CD4-positive, alpha-beta memory T cell (primary cell): ENCODE measurements at regions not wholly inside any gene's neighbourhood (a gene's known extent, or its start where the extent isn't known, plus 50 kb on each side); places are given as distances from the start of the nearest gene placed in this dataset.

Source experiments
- CTCF ChIA-PET: fragments of 350-600 bp; sonication (Branson Sonifier 250); formaldehyde crosslinking; loops from one replicate; lab custom pipeline; 2021; ENCODE audit warnings: inconsistent platforms; ENCODE audit not compliant: partially characterized antibody; lab: Charles Lee
- POLR2A ChIA-PET: fragments of 350-600 bp; sonication (Branson Sonifier 250); formaldehyde crosslinking; loops from one replicate; lab custom pipeline; 2021; ENCODE audit not compliant: partially characterized antibody; lab: Charles Lee
- DNase-seq, 5 donors: peaks; one replicate each; pipeline versions ENCODE4 v3.0.0 to v3.0.0-alpha.2; 2020 to 2022; ENCODE audit warnings: mixed read lengths in 1 of 5
- H3K27ac ChIP-seq: one replicate; pipeline ENCODE4 v1.7.0; 2013; ENCODE audit warnings: low read depth, low read length
- H3K27me3 ChIP-seq: 2 replicates; pipeline ENCODE4 v1.7.0; 2013; ENCODE audit warnings: mild to moderate bottlenecking, low read length, moderate library complexity; ENCODE audit not compliant: insufficient read depth
- H3K36me3 ChIP-seq: 2 replicates; pipeline ENCODE4 v1.7.0; 2013; ENCODE audit warnings: mild to moderate bottlenecking, low read length, moderate library complexity; ENCODE audit not compliant: insufficient read depth
- H3K4me1 ChIP-seq: 2 replicates; pipeline ENCODE4 v1.7.0; 2013; ENCODE audit warnings: mild to moderate bottlenecking, low read length, moderate library complexity; ENCODE audit not compliant: insufficient read depth
- H3K4me3 ChIP-seq, 2 donors: one replicate each; pipeline ENCODE4 v1.7.0; 2013; ENCODE audit warnings: low read length in 2 of 2, mild to moderate bottlenecking in 1 of 2
- H3K9me3 ChIP-seq, 2 donors: one replicate each; pipeline ENCODE4 v1.7.0; 2013; ENCODE audit warnings: low read length in 2 of 2, control low read depth in 1 of 2; ENCODE audit not compliant: control insufficient read depth in 1 of 2
- H3K27ac Mint-ChIP-seq, 7 donors: one replicate each; pipeline ENCODE4 v1.8.0; 2020 to 2021; ENCODE audit warnings: mixed read lengths in 7 of 7, mild to moderate bottlenecking in 6 of 7, inconsistent platforms in 3 of 7, moderate library complexity in 3 of 7
- H3K27me3 Mint-ChIP-seq, 2 donors: one replicate each; pipeline ENCODE4 v1.8.0; 2020 to 2021; ENCODE audit warnings: mixed read lengths in 2 of 2
- H3K36me3 Mint-ChIP-seq, 2 donors: one replicate each; pipeline ENCODE4 v1.8.0; 2020 to 2021; ENCODE audit warnings: mixed read lengths in 2 of 2, inconsistent platforms in 1 of 2, mild to moderate bottlenecking in 1 of 2
- H3K4me1 Mint-ChIP-seq, 4 donors: one replicate each; pipeline ENCODE4 v1.8.0; 2020 to 2021; ENCODE audit warnings: mixed read lengths in 4 of 4, mild to moderate bottlenecking in 1 of 4
- H3K4me3 Mint-ChIP-seq, 8 donors: one replicate each; pipeline ENCODE4 v1.8.0; 2020 to 2021; ENCODE audit warnings: mixed read lengths in 8 of 8, mild to moderate bottlenecking in 7 of 8, moderate library complexity in 6 of 8, inconsistent platforms in 3 of 8
- H3K9me3 Mint-ChIP-seq, 8 donors: one replicate each; pipeline ENCODE4 v1.8.0; 2020 to 2021; ENCODE audit warnings: mixed read lengths in 8 of 8, mild to moderate bottlenecking in 5 of 8, inconsistent platforms in 3 of 8, moderate library complexity in 1 of 8
- intact Hi-C: fragments of 100-400 bp; cut with micrococcal nuclease; formaldehyde crosslinking; loops from one replicate; pipeline ENCODE4 v1.15.1; 2023

- no peak overlapping the region for H3K27ac ChIP-seq
- CTCF ChIA-PET = no interaction called here
- intact Hi-C loops = no loop called here
- H3K27me3 ChIP-seq = no peaks in the 10 kb centered on the region
- no peak for DNase-seq
- H3K4me1 ChIP-seq = no peaks in the 10 kb centered on the region
- POLR2A ChIA-PET = no interaction called here
- H3K9me3 Mint-ChIP-seq = peaks cover 6 to 86% (median 51%) of the 10 kb centered on the region in 8 donors
- H3K36me3 Mint-ChIP-seq = peaks cover 0 to 3% of the 10 kb centered on the region in 2 donors
- no peaks in the 10 kb centered on the region for H3K36me3 ChIP-seq
- no peak overlapping the region for H3K4me3 ChIP-seq
- H3K4me3 Mint-ChIP-seq = no peak overlapping the region
- peaks cover 0 to 11% of the 10 kb centered on the region in 2 donors for H3K9me3 ChIP-seq
- H3K27ac Mint-ChIP-seq = no peak overlapping the region
- H3K4me1 Mint-ChIP-seq = no peaks in the 10 kb centered on the region
- no peaks in the 10 kb centered on the region for H3K27me3 Mint-ChIP-seq
Observed at GRCh38 chr16:35452471-35452870, 1993.1 kb downstream of the TP53TG3F start.

GRCh38 chr16:35463358-35463757 is 2003.9 kb downstream of the TP53TG3F start:
- peaks cover 0 to 7% of the 10 kb centered on the region in 2 donors for H3K9me3 ChIP-seq

GRCh38 chr16:35480361-35480760 is 2020.9 kb downstream of the TP53TG3F start:
- Histone ChIP-seq H3K27me3 (no peaks in the 10 kb centered on the region), H3K4me3 (no peak overlapping the region), H3K36me3 (no peaks in the 10 kb centered on the region), H3K4me1 (no peaks in the 10 kb centered on the region), H3K9me3 (peaks cover 0 to 8% of the 10 kb centered on the region in 2 donors), H3K27ac (no peak overlapping the region)
- H3K9me3 Mint-ChIP-seq = peaks cover 4 to 59% (median 26%) of the 10 kb centered on the region in 8 donors
- no peaks in the 10 kb centered on the region for H3K36me3 Mint-ChIP-seq
- DNase-seq = no peak
- no peak overlapping the region for H3K27ac Mint-ChIP-seq
- intact Hi-C loops = no loop called here
- H3K27me3 Mint-ChIP-seq = no peaks in the 10 kb centered on the region
- no peaks in the 10 kb centered on the region for H3K4me1 Mint-ChIP-seq
- CTCF ChIA-PET = no interaction called here
- POLR2A ChIA-PET = no interaction called here
- H3K4me3 Mint-ChIP-seq = no peak overlapping the region

More at GRCh38 chr16:35463358-35463757, 2003.9 kb downstream of the TP53TG3F start:
- DNase-seq = no peak
- Mint-ChIP-seq H3K4me3 (no peak overlapping the region), H3K36me3 (no peaks in the 10 kb centered on the region), H3K27ac (no peak overlapping the region), H3K27me3 (no peaks in the 10 kb centered on the region), H3K9me3 (peaks cover 0 to 50% (median 33%) of the 10 kb centered on the region in 8 donors), H3K4me1 (no peaks in the 10 kb centered on the region)
- POLR2A ChIA-PET = no interaction called here
- Histone ChIP-seq H3K27ac (no peak overlapping the region), H3K27me3 (no peaks in the 10 kb centered on the region), H3K36me3 (no peaks in the 10 kb centered on the region), H3K4me3 (no peak overlapping the region), H3K4me1 (no peaks in the 10 kb centered on the region)
- intact Hi-C loops = no loop called here
- CTCF ChIA-PET = no interaction called here

GRCh38 chr16:35480988-35481387 is 2021.6 kb downstream of the TP53TG3F start:
- Mint-ChIP-seq H3K27ac (no peak overlapping the region), H3K27me3 (no peaks in the 10 kb centered on the region), H3K9me3 (peaks cover 0 to 55% (median 22%) of the 10 kb centered on the region in 8 donors), H3K4me3 (no peak overlapping the region), H3K36me3 (no peaks in the 10 kb centered on the region), H3K4me1 (no peaks in the 10 kb centered on the region)
- Histone ChIP-seq H3K27ac (no peak overlapping the region), H3K27me3 (no peaks in the 10 kb centered on the region), H3K36me3 (no peaks in the 10 kb centered on the region), H3K9me3 (peaks cover 0 to 8% of the 10 kb centered on the region in 2 donors), H3K4me3 (no peak overlapping the region), H3K4me1 (no peaks in the 10 kb centered on the region)
- DNase-seq = no peak
- POLR2A ChIA-PET = no interaction called here
- intact Hi-C loops = no loop called here
- CTCF ChIA-PET = no interaction called here

- H3K4me3 ChIP-seq = no peak overlapping the region
- no peak overlapping the region for H3K27ac ChIP-seq
- Mint-ChIP-seq H3K27ac (no peak overlapping the region), H3K4me3 (no peak overlapping the region), H3K27me3 (no peaks in the 10 kb centered on the region), H3K9me3 (peaks cover 0 to 41% (median 20%) of the 10 kb centered on the region in 8 donors), H3K36me3 (no peaks in the 10 kb centered on the region), H3K4me1 (no peaks in the 10 kb centered on the region)
- DNase-seq = no peak
- POLR2A ChIA-PET = no interaction called here
- H3K36me3 ChIP-seq = no peaks in the 10 kb centered on the region
- CTCF ChIA-PET = no interaction called here
- no peaks in the 10 kb centered on the region for H3K9me3 ChIP-seq
- H3K27me3 ChIP-seq = no peaks in the 10 kb centered on the region
- no peaks in the 10 kb centered on the region for H3K4me1 ChIP-seq
- intact Hi-C loops = no loop called here
Observed at GRCh38 chr16:35485915-35486314, 2026.5 kb downstream of the TP53TG3F start.

GRCh38 chr16:35492225-35492624 is 2032.8 kb downstream of the TP53TG3F start:
- CTCF ChIA-PET = no interaction called here
- Mint-ChIP-seq H3K27me3 (no peaks in the 10 kb centered on the region), H3K27ac (no peak overlapping the region), H3K9me3 (peaks cover 2 to 40% (median 26%) of the 10 kb centered on the region in 8 donors), H3K4me1 (no peaks in the 10 kb centered on the region), H3K36me3 (no peaks in the 10 kb centered on the region), H3K4me3 (no peak overlapping the region)
- intact Hi-C loops = no loop called here
- Histone ChIP-seq H3K9me3 (no peaks in the 10 kb centered on the region), H3K4me3 (no peak overlapping the region), H3K4me1 (no peaks in the 10 kb centered on the region), H3K36me3 (no peaks in the 10 kb centered on the region), H3K27me3 (no peaks in the 10 kb centered on the region), H3K27ac (no peak overlapping the region)
- no peak for DNase-seq
- POLR2A ChIA-PET = no interaction called here

GRCh38 chr16:35497399-35497798 is 2038.0 kb downstream of the TP53TG3F start:
- no peaks in the 10 kb centered on the region for H3K4me1 ChIP-seq
- no peak overlapping the region for H3K27ac ChIP-seq
- H3K4me3 ChIP-seq = no peak overlapping the region
- ChIA-PET CTCF (no interaction called here), POLR2A (no interaction called here)
- intact Hi-C loops = no loop called here
- no peaks in the 10 kb centered on the region for H3K4me1 Mint-ChIP-seq
- no peaks in the 10 kb centered on the region for H3K27me3 ChIP-seq
- peaks cover 0 to 4% of the 10 kb centered on the region in 2 donors for H3K9me3 ChIP-seq
- H3K36me3 ChIP-seq = no peaks in the 10 kb centered on the region
- peaks cover 2 to 49% (median 30%) of the 10 kb centered on the region in 8 donors for H3K9me3 Mint-ChIP-seq
- H3K4me3 Mint-ChIP-seq = no peak overlapping the region
- H3K36me3 Mint-ChIP-seq = no peaks in the 10 kb centered on the region
- no peak for DNase-seq
- no peak overlapping the region for H3K27ac Mint-ChIP-seq
- no peaks in the 10 kb centered on the region for H3K27me3 Mint-ChIP-seq
